ENCODE measurements at regions not wholly inside any gene's neighbourhood (a gene's known extent, or its start where the extent isn't known, plus 50 kb on each side); places are given as distances from the start of the nearest gene placed in this dataset.

- TF ChIP-seq CTCF (IDR thresholded peaks at IDR 0.05) = no peak
- no peak for TF ChIP-seq POLR2A (IDR thresholded peaks at IDR 0.05)
Observed at GRCh38 chr12:42779186-42779859, 189.8 kb upstream of the PRICKLE1 start.
